ENCODE measurements at regions not wholly inside any gene's neighbourhood (a gene's known extent, or its start where the extent isn't known, plus 50 kb on each side); places are given as distances from the start of the nearest gene placed in this dataset.
A peak's percentile ranks its signal among the peaks of the same experiment; 100 is the strongest.

DNA sequence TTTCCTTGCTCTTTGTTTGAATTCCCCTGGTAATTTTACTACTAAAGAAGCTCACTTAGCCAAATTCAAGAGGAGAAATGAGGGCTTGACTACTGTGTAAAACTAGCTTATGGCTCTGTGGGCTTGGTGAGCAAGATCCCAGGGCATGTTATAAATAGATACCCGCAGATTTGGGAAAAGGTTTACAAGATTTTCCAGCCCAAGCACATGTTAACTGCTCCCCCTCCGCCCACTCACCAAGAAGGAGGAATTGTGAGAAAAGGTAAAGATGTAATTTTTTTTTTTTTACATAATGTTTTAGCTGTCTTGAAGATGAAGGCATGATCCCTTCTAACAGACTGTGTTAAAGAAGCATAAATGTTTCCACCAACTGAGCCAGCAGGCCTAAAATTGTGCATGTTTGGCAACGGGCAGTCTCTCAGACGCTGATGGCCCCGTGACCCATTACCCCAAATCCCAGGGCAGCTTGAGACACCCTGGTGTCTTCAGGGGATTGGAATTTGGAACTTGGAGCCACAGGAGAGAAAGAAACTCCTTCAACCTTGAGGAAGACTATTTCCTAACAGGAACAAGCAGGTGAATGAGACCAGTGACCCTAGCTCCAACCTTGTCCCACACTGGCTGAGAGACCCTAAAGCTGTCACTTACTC lies 429.8 kb upstream of the CELF2 start:
- no peak overlapping the region for H2BK20ac ChIP-seq (ENCODE audit: low read depth, low read length)
- no peak overlapping the region for H2AFZ ChIP-seq (replicated peaks; ENCODE audit: low read length, poor library complexity)
- no peak overlapping the region for H3K56ac ChIP-seq (ENCODE audit: extremely low read depth, insufficient read depth, low read length)
- no peaks in the 10 kb centered on the region for H3K36me3 ChIP-seq (ENCODE audit: control insufficient read depth, insufficient read depth, low read length)
- H3K4me2 ChIP-seq (ENCODE audit: low read depth, low read length): no peak overlapping the region
- H4K8ac ChIP-seq (ENCODE audit: low read depth in 2 of 2, low read length in 2 of 2): no peak overlapping the region
- no peaks in the 10 kb centered on the region for H3K9me3 ChIP-seq (ENCODE audit: control insufficient read depth, insufficient read depth, low read length)
- ATAC-seq (ENCODE audit: low read depth) (no peak), DNase-seq (no peak)
- dilution Hi-C loops (cut with HindIII; ENCODE audit: low sequenced_read_pairs, unreplicated experiment): no loop called here
- no peak for TF ChIP-seq MAZ (IDR thresholded peaks at IDR 0.05; ENCODE audit: borderline replicate concordance, low read depth, low read length)
- TF ChIP-seq FOS (IDR thresholded peaks at IDR 0.05; ENCODE audit: low read depth, low read length): no peak
- no CpG with 5 or more reads among the region's 5 CpGs for WGBS, 2 experiments (ENCODE audit: extremely low coverage in 2 of 2, insufficient read length in 1 of 2)
- POLR2A ChIA-PET (ENCODE audit: unreplicated experiment): no interaction called here
- H3K18ac ChIP-seq (ENCODE audit: low read depth, low read length): no peak overlapping the region
- H2BK5ac ChIP-seq (ENCODE audit: low read depth, low read length, poor library complexity, severe bottlenecking): no peak overlapping the region
- no peak overlapping the region for H3K4ac ChIP-seq (ENCODE audit: low read depth, low read length)
- in situ Hi-C loops (cut with MboI; ENCODE audit: low sequenced_read_pairs): no loop called here
- CTCF ChIA-PET: no interaction called here
- H3K9me1 ChIP-seq (ENCODE audit: insufficient read depth, low read length): no peaks in the 10 kb centered on the region
- no peak overlapping the region for H4K91ac ChIP-seq (ENCODE audit: insufficient read depth, low read depth, low read length)
- no peak overlapping the region for H3K14ac ChIP-seq (replicated peaks; ENCODE audit: low read depth, low read length)
- no peak overlapping the region for H2AK9ac ChIP-seq (replicated peaks; ENCODE audit: low read depth, low read length, poor library complexity)
- H2BK15ac ChIP-seq (ENCODE audit: low read depth, low read length): 0 out of 3 replicates have a peak overlapping the region, but pooled peaks have one; percentile 34
- H3K9ac ChIP-seq (ENCODE audit: low read depth, low read length): no peak overlapping the region
- H2BK120ac ChIP-seq (ENCODE audit: low read depth, low read length): peak overlapping the region; percentile 21; the same call in 1 of the 2 replicates
- peaks cover 4% of the 10 kb centered on the region; the same call in 1 of the 2 replicates for H3K4me1 ChIP-seq (ENCODE audit: control insufficient read depth, insufficient read depth, low read length)
- H4K5ac ChIP-seq (ENCODE audit: low read depth, low read length): no peak overlapping the region
- H3K23ac ChIP-seq (ENCODE audit: low read depth, low read length): no peak overlapping the region
- BruUV-seq (replicated peaks): no TSS peak
- no peaks in the 10 kb centered on the region for H3K79me1 ChIP-seq (ENCODE audit: low read depth in 1 of 2, low read length in 2 of 2)
- no peaks in the 10 kb centered on the region; the same call in 1 of the 2 replicates for H3K27me3 ChIP-seq (ENCODE audit: control insufficient read depth, insufficient read depth, low read length)
- no peak overlapping the region for H3K27ac ChIP-seq (ENCODE audit: insufficient read depth, low read length)
- H2AK5ac ChIP-seq (ENCODE audit: low read depth, low read length): no peak overlapping the region
- H3K4me3 ChIP-seq (ENCODE audit: insufficient read depth, low read depth, low read length): no peak overlapping the region
- no peaks in the 10 kb centered on the region for H4K20me1 ChIP-seq (ENCODE audit: insufficient read depth, low read length)
- intact Hi-C loops (cut with micrococcal nuclease): no loop called here

Measured in IMR-90 (cell line).